H1 (cell line): ENCODE measurements at regions not wholly inside any gene's neighbourhood (a gene's known extent, or its start where the extent isn't known, plus 50 kb on each side); places are given as distances from the start of the nearest gene placed in this dataset.

Experiments
- CTCF ChIA-PET: fragments of 300-600 bp; sonication (Branson Sonifier 250); formaldehyde crosslinking; loops from one replicate; lab custom pipeline; 2021; ENCODE audit not compliant: partially characterized antibody; lab: Charles Lee
- POLR2A ChIA-PET: fragments of 300-600 bp; sonication (Branson Sonifier 250); formaldehyde crosslinking; loops from one replicate; lab custom pipeline; 2021; ENCODE audit warnings: inconsistent platforms; ENCODE audit not compliant: partially characterized antibody; lab: Charles Lee
- DNase-seq, 2 experiments: peaks; one replicate each; pipeline versions ENCODE4 v3.0.0 to v3.0.0-alpha.2; 2010 to 2022; ENCODE audit warnings: low spot score in 2 of 2, low read depth in 1 of 2, mixed read lengths in 1 of 2
- FAIRE-seq: peaks from 2 replicates; lab custom pipeline; 2011; peaks lifted over from hg19 to GRCh38; lab: Jason Lieb, UNC
- H2AFZ ChIP-seq: 2 replicates; pipeline ENCODE4 v1.8.1; 2012; ENCODE audit warnings: low read length, inconsistent platforms
- H2AK5ac ChIP-seq: 2 replicates; pipeline ENCODE4 v1.6.1; 2013; ENCODE audit warnings: low read depth, low read length
- H2BK120ac ChIP-seq: replicated peaks from 2 replicates; pipeline ENCODE3; 2013; ENCODE audit warnings: low read depth, low read length, inconsistent platforms
- H2BK12ac ChIP-seq: 2 replicates; pipeline ENCODE4 v1.6.1; 2013; ENCODE audit warnings: low read depth, low read length
- H2BK15ac ChIP-seq: 2 replicates; pipeline ENCODE4 v1.6.1; 2013; ENCODE audit warnings: low read length
- H2BK20ac ChIP-seq: 2 replicates; pipeline ENCODE4 v1.6.1; 2013; ENCODE audit warnings: low read length
- H2BK5ac ChIP-seq: 2 replicates; pipeline ENCODE4 v1.6.1; 2013; ENCODE audit warnings: low read depth, low read length
- H3K14ac ChIP-seq: 2 replicates; pipeline ENCODE4 v1.6.1; 2013; ENCODE audit warnings: inconsistent platforms; ENCODE audit not compliant: insufficient read length
- H3K18ac ChIP-seq: 2 replicates; pipeline ENCODE4 v1.6.1; 2013; ENCODE audit warnings: low read length; ENCODE audit errors: extremely low read depth
- H3K23ac ChIP-seq: 2 replicates; pipeline ENCODE4 v1.6.1; 2013; ENCODE audit warnings: inconsistent platforms; ENCODE audit not compliant: insufficient read length
- H3K23me2 ChIP-seq: 2 replicates; pipeline ENCODE4 v1.6.1; 2013; ENCODE audit warnings: low read depth, low read length
- H3K27ac ChIP-seq: 2 replicates; pipeline ENCODE4 v1.6.1; 2011; ENCODE audit warnings: low read depth, low read length, inconsistent platforms
- H3K27me3 ChIP-seq, 4 experiments: replicated peaks in 1 of 4; 1 replicate in 1 of 4; 2 replicates in 3 of 4; pipeline versions ENCODE4 v1.6.1 to v1.8.1; 2011 to 2013; ENCODE audit warnings: low read length in 3 of 4, mild to moderate bottlenecking in 3 of 4, inconsistent platforms in 2 of 4, mixed read lengths in 2 of 4, moderate library complexity in 1 of 4; ENCODE audit not compliant: control insufficient read depth in 3 of 4, insufficient read depth in 3 of 4; ENCODE audit errors: extremely low read depth in 1 of 4
- H3K36me3 ChIP-seq, 4 experiments: 2 replicates each; pipeline versions ENCODE4 v1.6.1 to v1.8.1; 2011 to 2013; ENCODE audit warnings: mild to moderate bottlenecking in 4 of 4, low read length in 3 of 4, moderate library complexity in 2 of 4, control low read depth in 1 of 4, inconsistent platforms in 1 of 4; ENCODE audit not compliant: insufficient read depth in 4 of 4, control insufficient read depth in 2 of 4
- H3K4ac ChIP-seq: replicated peaks from 2 replicates; pipeline ENCODE3; 2013; ENCODE audit warnings: low read length, low read depth, mixed read lengths, inconsistent platforms; ENCODE audit not compliant: insufficient read length
- H3K4me1 ChIP-seq, 4 experiments: replicated peaks in 1 of 4; 1 replicate in 1 of 4; 2 replicates in 3 of 4; pipeline versions ENCODE4 v1.6.1 to v1.8.1; 2011 to 2013; ENCODE audit warnings: low read length in 3 of 4, inconsistent platforms in 2 of 4, mixed read lengths in 1 of 4; ENCODE audit not compliant: insufficient read depth in 4 of 4, control insufficient read depth in 3 of 4
- H3K4me2 ChIP-seq, 2 experiments: 2 replicates each; pipeline versions ENCODE4 v1.6.1 to v1.8.1; 2011 to 2013; ENCODE audit warnings: low read depth in 2 of 2, low read length in 2 of 2, control low read depth in 1 of 2, inconsistent platforms in 1 of 2, mild to moderate bottlenecking in 1 of 2; ENCODE audit not compliant: insufficient read depth in 1 of 2
- H3K4me3 ChIP-seq, 4 experiments: fragments of 200-600, 300-600 bp in 1 of 4; sonication (generic), shearing (Covaris generic), sonication (Bioruptor Twin) in 1 of 4; 2 replicates each; pipeline versions ENCODE4 v1.5.1 to v1.8.1; 2011 to 2016; ENCODE audit warnings: low read length in 4 of 4, low read depth in 3 of 4, control low read depth in 2 of 4, inconsistent platforms in 2 of 4, mild to moderate bottlenecking in 2 of 4, mixed read lengths in 1 of 4, moderate library complexity in 1 of 4; ENCODE audit not compliant: insufficient read depth in 2 of 4; ENCODE audit errors: extremely low read depth in 1 of 4
- H3K56ac ChIP-seq: replicated peaks from 2 replicates; pipeline ENCODE3; 2013; ENCODE audit warnings: low read depth, mild to moderate bottlenecking, mixed read lengths, low read length, inconsistent platforms; ENCODE audit not compliant: insufficient read length
- H3K79me1 ChIP-seq: 2 replicates; pipeline ENCODE4 v1.6.1; 2013; ENCODE audit warnings: low read depth, low read length, control low read depth
- H3K79me2 ChIP-seq, 2 experiments: 2 replicates each; pipeline versions ENCODE4 v1.6.1 to v1.8.1; 2012 to 2013; ENCODE audit warnings: low read length in 2 of 2, mild to moderate bottlenecking in 2 of 2, inconsistent platforms in 1 of 2; ENCODE audit not compliant: insufficient read depth in 2 of 2, control insufficient read depth in 1 of 2
- H3K9ac ChIP-seq, 4 experiments: replicated peaks in 1 of 4; 1 replicate in 1 of 4; 2 replicates in 3 of 4; pipeline versions ENCODE4 v1.6.1 to v1.8.1; 2011 to 2013; ENCODE audit warnings: low read depth in 3 of 4, low read length in 3 of 4, control low read depth in 2 of 4, mild to moderate bottlenecking in 2 of 4, moderate library complexity in 2 of 4, inconsistent platforms in 1 of 4; ENCODE audit errors: extremely low read depth in 1 of 4
- H3K9me3 ChIP-seq, 2 experiments: 2 replicates each; pipeline versions ENCODE4 v1.6.1 to v1.8.1; 2012 to 2013; ENCODE audit warnings: mild to moderate bottlenecking in 2 of 2, moderate library complexity in 2 of 2, control low read depth in 1 of 2, inconsistent platforms in 1 of 2, low read depth in 1 of 2, low read length in 1 of 2, mixed read lengths in 1 of 2; ENCODE audit not compliant: insufficient read depth in 2 of 2
- H4K20me1 ChIP-seq, 2 experiments: replicated peaks in 1 of 2; 2 replicates each; pipeline versions ENCODE3 to v1.8.1; 2011 to 2013; ENCODE audit warnings: inconsistent platforms in 2 of 2, low read length in 2 of 2, mild to moderate bottlenecking in 1 of 2; ENCODE audit not compliant: insufficient read depth in 2 of 2, control insufficient read depth in 1 of 2
- H4K5ac ChIP-seq: 2 replicates; pipeline ENCODE4 v1.6.1; 2013; ENCODE audit warnings: low read length, low read depth, mixed read lengths, inconsistent platforms; ENCODE audit not compliant: insufficient read length
- H4K8ac ChIP-seq: 2 replicates; pipeline ENCODE4 v1.8.0; 2013; ENCODE audit warnings: mild to moderate bottlenecking, moderate library complexity, low read length, inconsistent platforms; ENCODE audit not compliant: insufficient read depth; ENCODE audit errors: extremely low read depth
- H4K91ac ChIP-seq: replicated peaks from 2 replicates; pipeline ENCODE3; 2013; ENCODE audit warnings: low read length, mixed read lengths, inconsistent platforms; ENCODE audit not compliant: insufficient read length
- CHD2 ChIP-seq: IDR thresholded peaks from 2 replicates; pipeline ENCODE4 v1.6.1; 2012; ENCODE audit warnings: low read length, improper control_type of control experiment
- CTBP2 ChIP-seq: IDR thresholded peaks from 2 replicates; pipeline ENCODE4 v1.7.0; 2011; ENCODE audit warnings: borderline replicate concordance, mild to moderate bottlenecking, moderate library complexity, mixed read lengths, low read length; ENCODE audit not compliant: insufficient read depth, insufficient read length
- EGR1 ChIP-seq: IDR thresholded peaks from 2 replicates; pipeline ENCODE4 v1.6.1; 2011; ENCODE audit warnings: low read depth, low read length, borderline replicate concordance
- JUN ChIP-seq: IDR thresholded peaks from 2 replicates; pipeline ENCODE4 v1.6.1; 2011; ENCODE audit warnings: low read depth, mild to moderate bottlenecking, improper control_type of control experiment, low read length
- KDM5A ChIP-seq: fragments of 200-600 bp; IDR thresholded peaks from 2 replicates; pipeline ENCODE4 v1.7.1; 2012; ENCODE audit warnings: mild to moderate bottlenecking, low read length, inconsistent platforms, mixed read lengths
- MAFK ChIP-seq: IDR thresholded peaks from 2 replicates; pipeline ENCODE4 v1.6.1; 2012; ENCODE audit warnings: low read depth, mild to moderate bottlenecking, improper control_type of control experiment, low read length
- NRF1 ChIP-seq: IDR thresholded peaks from 2 replicates; pipeline ENCODE4 v1.6.1; 2011; ENCODE audit warnings: mild to moderate bottlenecking, low read depth, low read length, improper control_type of control experiment
- RFX5 ChIP-seq: IDR thresholded peaks from 2 replicates; pipeline ENCODE4 v1.6.1; 2011; ENCODE audit warnings: low read depth, low read length, improper control_type of control experiment, borderline replicate concordance
- TCF12 ChIP-seq: IDR thresholded peaks from 2 replicates; pipeline ENCODE4 v1.6.1; 2011; ENCODE audit warnings: low read depth, mild to moderate bottlenecking, low read length
- TEAD4 ChIP-seq: IDR thresholded peaks from 2 replicates; pipeline ENCODE4 v1.6.1; 2012; ENCODE audit warnings: low read depth, low read length, inconsistent platforms, mixed read lengths
- WGBS, 2 experiments: shearing (Covaris generic) in 1 of 2; methylation state at CpG; one replicate each; pipeline versions ENCODE4 v1.1.6 to v1.1.7; 2013 to 2015; ENCODE audit warnings: low lambda C conversion rate in 2 of 2, mixed read lengths in 2 of 2, inconsistent platforms in 1 of 2, low coverage in 1 of 2, missing lambda C conversion rate in 1 of 2; ENCODE audit not compliant: insufficient replicate concordance in 2 of 2, insufficient coverage in 1 of 2, insufficient read length in 1 of 2; ENCODE audit errors: extremely low coverage in 1 of 2, missing lambda C conversion rate in 1 of 2; 5-methylcytosine and 5-hydroxymethylcytosine counted together
- TF ChIP-seq, protein P1 (sequence below): IDR thresholded peaks from 2 replicates; pipeline ENCODE4 v1.6.1; 2012; ENCODE audit warnings: inconsistent platforms
- TF ChIP-seq, protein P2 (sequence below): IDR thresholded peaks from 2 replicates; pipeline ENCODE4 v1.6.1; 2011; ENCODE audit warnings: low read length, improper control_type of control experiment

DNA sequence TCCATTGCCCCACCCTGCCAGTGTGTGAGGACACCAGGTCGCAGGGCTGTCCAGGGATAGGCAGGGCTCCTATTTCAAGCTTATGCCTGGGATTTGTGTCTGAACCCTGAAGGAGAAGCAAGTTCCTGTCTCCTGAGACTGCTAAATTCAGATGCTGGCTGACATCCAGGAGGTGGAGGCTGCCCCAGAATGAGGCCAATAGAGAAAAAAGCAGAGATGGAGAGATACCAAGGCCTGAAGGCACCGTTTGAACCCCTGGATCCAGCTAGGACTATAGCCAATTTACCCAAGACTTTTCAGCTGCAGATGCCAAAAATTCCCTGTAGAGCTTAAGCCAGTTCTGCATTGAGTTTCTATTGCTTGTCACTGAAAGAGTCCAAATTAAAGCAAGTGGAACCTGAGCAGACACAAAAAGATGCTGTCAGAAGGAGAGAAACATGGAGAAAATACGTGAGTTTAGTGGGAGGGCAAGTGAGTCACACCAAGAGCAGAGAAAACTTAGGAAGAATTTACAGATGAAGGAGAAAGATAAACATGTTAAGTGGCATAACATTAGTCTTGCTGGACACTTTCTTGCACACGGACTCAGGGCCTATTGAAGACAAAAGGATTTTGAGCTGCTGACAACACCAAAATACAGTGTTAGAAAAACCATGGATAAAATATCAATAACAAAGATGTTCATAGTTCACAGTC is 148.6 kb downstream of the CNTN3 start:
- no peak overlapping the region for H3K14ac ChIP-seq
- no peaks in the 10 kb centered on the region for H3K36me3 ChIP-seq
- no peak overlapping the region for H2BK120ac ChIP-seq
- no peak overlapping the region for H3K4ac ChIP-seq
- no peak overlapping the region for H2AK5ac ChIP-seq
- H3K79me1 ChIP-seq: no peaks in the 10 kb centered on the region
- 98% methylated on average over 4 of the region's 4 CpGs; no CpG with 5 or more reads in 1 of the 2 experiments for WGBS, 2 experiments
- 0 out of 2 replicates have a peak overlapping the region, but pooled peaks have one; percentile 14 for H2AFZ ChIP-seq
- no peaks in the 10 kb centered on the region for H3K27me3 ChIP-seq
- H3K9me3 ChIP-seq: no peaks in the 10 kb centered on the region
- no peaks in the 10 kb centered on the region for H3K23me2 ChIP-seq
- ChIA-PET CTCF (no interaction called here), POLR2A (no interaction called here)
- H4K8ac ChIP-seq: no peak overlapping the region
- H3K79me2 ChIP-seq: no peaks in the 10 kb centered on the region
- no peaks in the 10 kb centered on the region for H4K20me1 ChIP-seq
- H3K4me1 ChIP-seq: peaks cover 0 to 4% (median 0%) of the 10 kb centered on the region in 4 experiments; a peak in 2 of 7 replicates
- H2BK15ac ChIP-seq: no peak overlapping the region; the same call in 1 of the 2 replicates
- no peak overlapping the region for H3K56ac ChIP-seq
- H3K27ac ChIP-seq: no peak overlapping the region
- no peak overlapping the region for H3K4me2 ChIP-seq
- H4K5ac ChIP-seq: no peak overlapping the region
- no peak overlapping the region for H3K9ac ChIP-seq
- H4K91ac ChIP-seq: no peak overlapping the region
- no peak overlapping the region for H3K18ac ChIP-seq
- DNase-seq (no peak), FAIRE-seq (no peak)
- no peak overlapping the region for H2BK5ac ChIP-seq
- H3K23ac ChIP-seq: no peak overlapping the region
- no peak overlapping the region for H3K4me3 ChIP-seq
- H2BK12ac ChIP-seq: no peak overlapping the region
- no peak overlapping the region for H2BK20ac ChIP-seq
- TF ChIP-seq CTBP2 (no peak), KDM5A (no peak), NRF1 (no peak), RFX5 (no peak), MAFK (no peak), JUN (no peak), CHD2 (no peak), TEAD4 (no peak), EGR1 (no peak), TCF12 (no peak)
- TF ChIP-seq, protein P1, sequence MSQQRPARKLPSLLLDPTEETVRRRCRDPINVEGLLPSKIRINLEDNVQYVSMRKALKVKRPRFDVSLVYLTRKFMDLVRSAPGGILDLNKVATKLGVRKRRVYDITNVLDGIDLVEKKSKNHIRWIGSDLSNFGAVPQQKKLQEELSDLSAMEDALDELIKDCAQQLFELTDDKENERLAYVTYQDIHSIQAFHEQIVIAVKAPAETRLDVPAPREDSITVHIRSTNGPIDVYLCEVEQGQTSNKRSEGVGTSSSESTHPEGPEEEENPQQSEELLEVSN: no peak
- TF ChIP-seq, protein P2, sequence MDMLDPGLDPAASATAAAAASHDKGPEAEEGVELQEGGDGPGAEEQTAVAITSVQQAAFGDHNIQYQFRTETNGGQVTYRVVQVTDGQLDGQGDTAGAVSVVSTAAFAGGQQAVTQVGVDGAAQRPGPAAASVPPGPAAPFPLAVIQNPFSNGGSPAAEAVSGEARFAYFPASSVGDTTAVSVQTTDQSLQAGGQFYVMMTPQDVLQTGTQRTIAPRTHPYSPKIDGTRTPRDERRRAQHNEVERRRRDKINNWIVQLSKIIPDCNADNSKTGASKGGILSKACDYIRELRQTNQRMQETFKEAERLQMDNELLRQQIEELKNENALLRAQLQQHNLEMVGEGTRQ: no peak
